Gastrocnemius medialis (tissue), 4 donors: ENCODE measurements at regions not wholly inside any gene's neighbourhood (a gene's known extent, or its start where the extent isn't known, plus 50 kb on each side); places are given as distances from the start of the nearest gene placed in this dataset.

Experiments used
- ATAC-seq, 2 donors: fragments of 150-250 bp; one replicate each; pipeline ENCODE4 v1.9.1; 2016
- DNase-seq, 2 donors: peaks; one replicate each; pipeline ENCODE4 v3.0.0-alpha.2; 2019
- H3K27ac ChIP-seq, 4 donors: fragments of 200-600 bp; sonication (generic); 1 replicate in 1 of 4; 2 replicates in 3 of 4; pipeline ENCODE4 v1.5.1; 2016 to 2018; ENCODE audit warnings: mild to moderate bottlenecking in 2 of 4, moderate library complexity in 1 of 4
- H3K27me3 ChIP-seq, 3 donors: fragments of 200-600 bp; sonication (generic) in 2 of 3; 1 replicate in 1 of 3; 2 replicates in 2 of 3; pipeline versions ENCODE4 v1.5.1 to v1.6.0; 2016 to 2019; ENCODE audit warnings: mild to moderate bottlenecking in 1 of 3, moderate library complexity in 1 of 3
- H3K36me3 ChIP-seq, 2 donors: fragments of 200-600 bp; sonication (generic) in 1 of 2; one replicate each; pipeline ENCODE4 v1.5.1; 2017 to 2018
- H3K4me1 ChIP-seq, 2 donors: fragments of 200-600 bp; sonication (generic) in 1 of 2; one replicate each; pipeline ENCODE4 v1.5.1; 2016 to 2017; ENCODE audit warnings: mild to moderate bottlenecking in 2 of 2
- H3K4me3 ChIP-seq, 4 donors: fragments of 200-600 bp; sonication (generic) in 3 of 4; 1 replicate in 1 of 4; 2 replicates in 3 of 4; pipeline ENCODE4 v1.5.1; 2016 to 2019; ENCODE audit warnings: mild to moderate bottlenecking in 2 of 4
- H3K9me3 ChIP-seq, 3 donors: fragments of 200-600 bp; sonication (generic) in 2 of 3; 1 replicate in 1 of 3; 2 replicates in 2 of 3; pipeline ENCODE4 v1.5.1; 2016 to 2019
- POLR2A ChIP-seq, 2 donors: fragments of 450-650 bp; IDR thresholded peaks; one replicate each; pipeline ENCODE4 v1.6.1; 2017; ENCODE audit warnings: antibody characterized with exemption in 2 of 2, mild to moderate bottlenecking in 2 of 2, moderate library complexity in 2 of 2
- in situ Hi-C, 4 donors: fragments of 200-750 bp; cut with MboI; loops; one replicate each; pipeline versions ENCODE4 v1.15.0 to v1.8.0; 2017; ENCODE audit warnings: low sequenced_read_pairs in 4 of 4
- intact Hi-C: fragments of 100-400 bp; cut with DNase I; formaldehyde crosslinking; loops from one replicate; pipeline ENCODE4 v1.15.1; 2023; ENCODE audit warnings: low total_unique reads
- TF ChIP-seq, protein P1 (sequence below), 5 experiments: fragments of 450-650 bp in 3 of 5; fragments of 200-600 bp in 2 of 5; sonication (generic) in 2 of 5; IDR thresholded peaks in 4 of 5; conservative IDR thresholded peaks in 1 of 5; 1 replicate in 4 of 5; 2 replicates in 1 of 5; pipeline ENCODE4 v1.5.1; 2016 to 2019; ENCODE audit warnings: antibody characterized with exemption in 5 of 5, mild to moderate bottlenecking in 3 of 5, moderate library complexity in 3 of 5

DNA sequence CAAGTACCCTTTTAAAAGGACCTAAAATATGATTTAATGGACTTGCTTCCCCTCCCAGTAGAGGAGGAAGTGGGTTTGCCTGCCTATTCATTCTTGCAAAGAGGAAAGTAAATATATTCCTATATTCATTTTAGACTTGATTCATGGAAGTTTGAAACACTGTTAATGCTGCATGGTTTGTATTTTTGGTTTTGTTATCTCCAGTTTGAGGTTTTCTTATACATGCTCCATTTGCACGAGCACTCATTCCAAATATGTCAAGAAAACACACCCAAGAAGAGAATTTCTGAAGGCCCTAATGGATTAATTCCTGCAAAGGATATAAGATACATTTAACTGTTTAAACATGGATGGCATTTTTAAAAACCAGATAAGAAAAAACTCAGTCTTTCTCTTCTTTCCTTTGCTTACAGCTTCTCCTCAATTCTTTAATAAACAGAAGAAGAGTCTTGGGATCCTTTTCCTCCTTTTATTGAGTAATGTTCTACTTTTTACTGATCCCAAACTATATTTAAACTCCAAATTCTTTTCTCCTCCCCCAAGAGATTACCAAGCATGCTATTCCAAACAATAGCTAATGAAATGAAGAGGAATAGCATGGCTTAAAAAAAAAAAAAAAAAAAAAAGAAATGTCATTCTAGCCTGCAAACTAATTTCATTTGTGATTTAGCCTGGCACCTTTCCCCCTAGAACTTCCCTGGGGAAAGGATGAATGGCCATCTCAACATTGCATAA lies 54.6 kb upstream of the LDB2 start:
- Histone ChIP-seq H3K4me3 (no peak overlapping the region), H3K36me3 (no peaks in the 10 kb centered on the region), H3K27ac (no peak overlapping the region), H3K4me1 (no peaks in the 10 kb centered on the region), H3K9me3 (no peaks in the 10 kb centered on the region), H3K27me3 (no peaks in the 10 kb centered on the region)
- TF ChIP-seq, protein P1, sequence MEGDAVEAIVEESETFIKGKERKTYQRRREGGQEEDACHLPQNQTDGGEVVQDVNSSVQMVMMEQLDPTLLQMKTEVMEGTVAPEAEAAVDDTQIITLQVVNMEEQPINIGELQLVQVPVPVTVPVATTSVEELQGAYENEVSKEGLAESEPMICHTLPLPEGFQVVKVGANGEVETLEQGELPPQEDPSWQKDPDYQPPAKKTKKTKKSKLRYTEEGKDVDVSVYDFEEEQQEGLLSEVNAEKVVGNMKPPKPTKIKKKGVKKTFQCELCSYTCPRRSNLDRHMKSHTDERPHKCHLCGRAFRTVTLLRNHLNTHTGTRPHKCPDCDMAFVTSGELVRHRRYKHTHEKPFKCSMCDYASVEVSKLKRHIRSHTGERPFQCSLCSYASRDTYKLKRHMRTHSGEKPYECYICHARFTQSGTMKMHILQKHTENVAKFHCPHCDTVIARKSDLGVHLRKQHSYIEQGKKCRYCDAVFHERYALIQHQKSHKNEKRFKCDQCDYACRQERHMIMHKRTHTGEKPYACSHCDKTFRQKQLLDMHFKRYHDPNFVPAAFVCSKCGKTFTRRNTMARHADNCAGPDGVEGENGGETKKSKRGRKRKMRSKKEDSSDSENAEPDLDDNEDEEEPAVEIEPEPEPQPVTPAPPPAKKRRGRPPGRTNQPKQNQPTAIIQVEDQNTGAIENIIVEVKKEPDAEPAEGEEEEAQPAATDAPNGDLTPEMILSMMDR (IDR thresholded peaks at IDR 0.05 in 4 of 5, conservative IDR thresholded peaks at IDR 0.05 in 1 of 5) = no peak
- no peak for TF ChIP-seq POLR2A (IDR thresholded peaks at IDR 0.05)
- in situ Hi-C loops (no loop called here), intact Hi-C loops (no loop called here)
- DNase-seq = no peak
- ATAC-seq = no peak

DNA sequence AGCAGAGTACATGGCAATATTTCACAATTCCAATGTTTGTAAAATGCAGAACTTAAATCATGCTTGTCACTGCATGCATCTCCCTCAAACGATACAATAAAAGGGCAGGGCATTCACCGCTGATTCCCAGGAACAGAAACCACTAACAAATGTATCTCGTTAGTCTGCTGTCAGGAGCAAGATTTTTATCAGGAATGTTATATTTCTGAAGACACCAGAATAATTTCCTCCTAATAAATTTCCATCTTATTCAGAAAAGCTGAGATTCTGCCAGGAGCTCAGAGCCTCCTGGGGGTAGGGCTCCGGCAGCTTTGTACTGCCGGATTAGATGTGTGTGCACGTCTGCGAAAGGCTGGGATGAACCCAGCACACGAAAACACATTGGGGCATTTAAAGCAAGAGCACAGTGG lies 54.0 kb upstream of the LDB2 start:
- intact Hi-C loops (no loop called here), in situ Hi-C loops (no loop called here)
- Histone ChIP-seq H3K4me3 (no peak overlapping the region), H3K27ac (no peak overlapping the region), H3K36me3 (no peaks in the 10 kb centered on the region), H3K27me3 (no peaks in the 10 kb centered on the region), H3K9me3 (no peaks in the 10 kb centered on the region), H3K4me1 (no peaks in the 10 kb centered on the region)
- ATAC-seq (no peak), DNase-seq (no peak)
- TF ChIP-seq, protein P1 (IDR thresholded peaks at IDR 0.05 in 4 of 5, conservative IDR thresholded peaks at IDR 0.05 in 1 of 5) = no peak
- TF ChIP-seq POLR2A (IDR thresholded peaks at IDR 0.05) = no peak
